HPDE6-E6E7 (cell line): ENCODE measurements at regions not wholly inside any gene's neighbourhood (a gene's known extent, or its start where the extent isn't known, plus 50 kb on each side); places are given as distances from the start of the nearest gene placed in this dataset.

Experiments used
- DNase-seq: peaks from one replicate; pipeline ENCODE4 v3.0.0; 2011; ENCODE audit warnings: missing footprints; ENCODE audit errors: extremely low spot score

- DNase-seq, result no peak
These were observed 170.9 kb upstream of the BMP4 start for GRCh38 chr14:54127526-54127925.

DNA sequence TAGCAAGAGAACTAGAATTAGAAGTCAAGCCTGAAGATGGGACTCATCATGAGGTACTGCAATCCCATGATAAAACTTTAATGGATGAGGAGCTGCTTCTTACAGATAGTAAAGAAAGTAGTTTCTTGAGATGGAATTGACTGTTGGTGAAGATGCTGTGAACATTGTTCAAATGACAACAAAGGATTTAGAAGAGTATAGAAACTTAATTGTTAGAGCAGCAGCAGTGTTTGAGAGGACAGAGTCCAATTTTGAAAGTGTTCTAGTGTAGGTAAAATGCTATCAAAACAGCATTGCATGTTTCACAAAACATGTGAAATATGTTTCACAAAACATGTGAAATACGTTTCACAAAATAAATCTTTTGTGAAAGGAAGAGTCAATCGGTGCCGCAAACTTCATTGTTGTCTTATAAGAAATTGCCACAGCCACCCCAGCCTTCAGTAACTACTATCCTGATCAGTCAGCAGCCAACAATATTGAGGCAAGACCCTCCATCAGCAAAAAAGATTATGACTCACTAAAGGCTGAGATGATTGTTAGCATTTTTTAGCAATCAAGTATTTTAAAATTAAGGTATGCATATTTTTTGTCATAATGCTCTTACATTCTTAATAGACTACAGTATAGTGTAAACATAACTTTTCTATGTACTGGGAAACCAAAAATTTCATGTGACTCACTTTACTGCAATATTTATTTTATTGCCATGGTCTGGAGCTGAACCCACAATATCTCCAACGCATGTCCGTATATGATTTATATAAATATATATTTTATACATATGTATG is 173.4 kb upstream of the BMP4 start:
- no peak for DNase-seq

DNA sequence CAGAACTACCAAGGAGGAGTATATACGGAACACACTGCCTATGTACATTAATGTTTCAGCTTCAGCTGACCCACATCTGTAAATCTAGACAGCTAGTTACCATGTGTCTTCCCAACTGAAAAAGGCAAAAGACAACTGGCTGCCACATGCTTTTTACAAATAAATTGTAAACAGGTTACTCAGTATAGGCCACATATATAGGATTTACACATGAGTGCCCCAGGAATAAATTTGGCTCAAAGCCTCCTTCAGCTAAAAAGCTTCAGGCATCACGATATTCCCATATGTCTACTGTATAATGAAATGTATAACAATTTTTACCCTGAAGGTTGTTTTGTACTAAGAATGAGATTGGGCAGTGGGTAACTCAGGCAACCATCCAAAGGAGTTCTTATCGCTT is 175.9 kb upstream of the BMP4 start:
- DNase-seq, result no peak

DNA sequence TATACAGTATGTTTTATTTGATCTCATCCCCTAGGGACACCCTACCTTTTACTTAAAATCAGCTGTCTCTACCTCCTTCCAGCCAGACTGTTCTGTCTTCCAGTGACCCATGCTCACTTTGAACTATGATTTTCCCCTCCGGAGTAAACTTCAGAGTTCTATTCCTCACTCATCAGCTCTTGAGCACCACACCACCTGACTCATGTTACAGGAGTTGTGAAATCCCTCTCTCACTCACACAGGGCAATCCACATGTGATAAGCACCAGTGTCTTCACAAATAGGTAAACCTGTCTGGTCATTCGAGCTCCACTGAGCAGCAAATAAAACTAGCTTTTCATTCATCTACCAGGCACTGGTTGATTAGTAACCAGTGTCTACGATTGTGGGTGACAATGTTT is 177.3 kb upstream of the BMP4 start:
- peak; percentile 42 for DNase-seq

DNA sequence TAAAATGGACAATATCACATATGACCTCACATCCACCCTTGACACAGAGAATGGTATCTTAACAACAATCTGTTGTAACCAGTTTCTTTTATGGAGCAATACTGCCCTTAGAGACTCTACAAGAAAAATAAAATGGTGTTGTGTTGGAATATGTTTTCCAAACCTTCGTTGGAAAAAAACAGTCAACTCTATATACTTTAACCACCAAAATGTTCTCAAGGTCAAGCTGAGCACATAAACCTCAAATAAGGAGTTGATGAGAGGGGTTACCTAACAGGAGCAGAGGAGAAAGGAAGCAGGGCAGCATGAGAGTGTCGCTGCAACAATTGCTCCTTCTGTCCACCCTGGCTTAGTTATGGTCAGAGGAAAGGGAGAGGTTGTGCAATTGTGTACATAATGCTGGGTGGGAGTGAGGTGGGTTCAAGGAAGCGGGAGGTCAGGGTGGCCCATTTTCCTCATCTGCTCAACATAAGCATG is 179.2 kb upstream of the BMP4 start:
- DNase-seq, result no peak

GRCh38 chr14:54136894-54137613 is 180.4 kb upstream of the BMP4 start:
- DNase-seq, result no peak

- no peak for DNase-seq
These were observed 181.0 kb upstream of the BMP4 start for GRCh38 chr14:54137614-54137961.

- DNase-seq, result no peak
These were observed 181.4 kb upstream of the BMP4 start for GRCh38 chr14:54138024-54138353.

- DNase-seq, result no peak
These were observed 181.9 kb upstream of the BMP4 start for GRCh38 chr14:54138354-54139038.

DNA sequence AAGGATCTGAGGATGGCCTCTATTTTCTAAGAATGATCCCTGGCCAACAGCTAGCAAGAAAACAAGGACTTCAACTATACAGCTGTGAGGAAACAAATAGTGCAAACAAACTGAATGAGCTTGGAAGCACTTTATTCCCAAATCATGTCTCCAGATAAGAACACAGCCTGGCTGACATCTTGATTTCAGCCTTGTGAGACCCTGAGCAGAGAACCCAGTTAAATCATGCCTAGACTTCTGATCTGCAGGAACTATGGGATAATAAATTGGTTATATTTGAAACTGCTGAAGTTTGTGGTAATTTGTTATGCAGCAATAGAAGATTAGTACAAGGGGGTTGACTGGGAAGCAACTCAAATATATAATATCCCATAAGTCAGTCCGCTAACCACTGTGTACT is 183.9 kb upstream of the BMP4 start:
- no peak for DNase-seq

DNA sequence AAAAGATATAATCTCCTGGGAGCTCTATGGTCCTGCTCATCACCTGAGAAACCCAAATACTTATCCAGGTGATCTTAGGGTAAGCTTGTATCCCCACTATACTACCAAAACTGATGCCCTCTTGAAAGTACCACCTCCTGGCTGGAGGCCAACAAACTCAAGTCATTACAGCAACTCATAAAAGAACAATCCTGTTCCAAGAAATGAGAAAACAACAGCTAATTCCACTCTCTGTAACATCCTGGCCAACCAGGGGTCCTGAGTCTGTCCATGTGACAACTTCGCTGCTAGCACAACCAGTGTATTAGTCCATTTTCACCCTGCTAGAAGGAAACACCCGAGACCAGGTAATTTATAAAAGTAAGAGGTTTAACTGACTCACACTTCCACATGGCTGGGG is 190.0 kb upstream of the BMP4 start:
- DNase-seq, result no peak

DNA sequence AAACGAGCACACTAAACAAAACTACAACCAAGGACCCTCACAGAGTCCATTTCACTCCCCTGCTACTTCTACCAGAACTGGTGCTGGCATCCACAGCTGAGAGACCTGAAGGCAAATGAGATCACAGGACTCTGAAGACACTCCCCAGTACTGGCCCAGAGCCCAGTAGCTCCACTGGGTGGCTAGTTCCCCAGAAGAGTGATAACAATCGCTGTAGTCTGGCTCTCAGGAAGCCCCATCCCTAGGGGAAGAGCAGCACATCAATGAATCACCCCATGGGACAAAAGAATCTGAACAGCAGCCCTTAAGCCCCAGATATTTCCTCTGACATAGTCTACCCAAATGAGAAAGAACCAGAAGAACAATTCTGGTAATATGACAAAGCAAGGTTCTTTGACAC is 190.7 kb upstream of the BMP4 start:
- DNase-seq, result no peak

- DNase-seq, result no peak
These were observed 191.1 kb upstream of the BMP4 start for GRCh38 chr14:54147758-54148157.

- DNase-seq, result no peak
These were observed 191.6 kb upstream of the BMP4 start for GRCh38 chr14:54148251-54148650.

DNA sequence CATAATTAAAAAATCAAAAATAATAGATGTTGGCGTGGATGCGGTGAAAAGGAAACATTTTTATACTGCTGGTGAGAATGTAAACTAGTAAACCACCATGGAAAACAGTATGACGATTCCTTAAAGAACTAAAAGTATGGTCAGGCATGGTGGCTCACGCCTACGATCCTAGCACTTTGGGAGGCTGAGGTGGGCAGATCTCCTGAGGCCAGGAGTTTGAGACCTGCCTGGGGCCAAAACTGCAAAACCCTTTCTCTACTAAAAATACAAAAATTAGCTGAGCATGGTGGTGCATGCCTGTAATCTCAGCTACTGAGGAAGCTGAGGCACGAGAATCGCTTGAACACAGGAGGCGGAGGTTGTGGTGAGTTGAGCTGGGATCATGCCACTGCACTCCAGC is 195.7 kb upstream of the BMP4 start:
- DNase-seq, result no peak

- DNase-seq, result no peak
These were observed 209.7 kb upstream of the BMP4 start for GRCh38 chr14:54166049-54166950.

GRCh38 chr14:54168489-54168888 is 211.9 kb upstream of the BMP4 start:
- peak; percentile 43 for DNase-seq

GRCh38 chr14:54169254-54169924 is 212.8 kb upstream of the BMP4 start:
- DNase-seq, result peak; percentile 34

DNA sequence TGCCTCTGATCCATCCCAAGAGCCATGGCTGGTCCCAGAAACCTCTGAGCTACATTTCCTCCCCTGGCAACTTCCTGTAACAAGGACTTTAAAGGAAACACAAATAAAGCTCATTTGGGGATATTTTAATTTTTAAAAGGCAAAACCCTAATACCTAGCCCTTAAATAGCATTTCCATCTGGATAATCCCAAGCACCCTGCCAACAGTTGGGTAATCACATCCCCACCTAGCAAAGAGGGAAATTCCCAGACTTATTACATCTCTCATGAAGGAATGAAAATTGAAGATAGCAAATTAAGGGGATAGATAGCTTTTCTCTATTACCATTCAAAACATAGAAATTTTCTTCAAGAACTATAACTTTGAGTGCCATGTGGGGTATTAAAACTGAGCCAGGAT is 213.7 kb upstream of the BMP4 start:
- DNase-seq, result no peak

DNA sequence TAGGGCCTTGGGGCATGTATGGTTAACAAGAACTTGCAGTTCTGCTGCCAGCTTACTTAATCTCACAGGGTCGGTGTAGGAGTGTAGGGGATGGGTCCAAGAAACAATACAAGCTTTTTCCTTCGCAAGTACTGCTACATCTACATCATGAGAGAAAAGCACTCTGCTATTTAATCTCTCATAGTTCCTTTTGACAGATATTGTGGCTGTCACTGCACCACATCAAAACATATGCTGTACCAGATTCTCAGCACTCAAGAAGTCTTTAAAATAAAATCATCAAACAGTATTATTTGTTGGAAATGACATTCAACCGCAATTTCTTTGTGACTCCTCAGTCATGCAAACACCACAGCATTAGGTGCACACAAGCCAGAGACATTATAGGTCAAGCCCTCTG is 215.5 kb upstream of the BMP4 start:
- DNase-seq, result no peak

DNA sequence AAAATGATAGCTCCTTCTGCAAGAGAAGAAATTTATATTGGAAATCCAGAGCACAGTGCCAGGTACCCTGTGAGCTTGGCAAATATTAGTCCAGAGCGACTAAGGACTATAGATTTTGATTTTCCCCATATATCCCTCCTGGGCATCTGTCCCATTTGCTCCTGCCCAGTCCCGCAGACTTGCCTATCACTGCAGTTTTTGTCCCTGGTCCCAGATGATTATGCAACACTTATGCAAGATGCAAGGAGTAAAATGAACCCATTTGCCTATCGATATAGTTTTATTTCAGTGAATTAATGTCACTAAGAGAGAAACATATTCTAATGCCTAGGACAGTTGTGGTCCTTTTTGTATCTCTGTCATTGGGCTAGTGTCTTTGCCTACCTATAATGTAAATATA is 215.9 kb upstream of the BMP4 start:
- no peak for DNase-seq
